ENCODE measurements at regions not wholly inside any gene's neighbourhood (a gene's known extent, or its start where the extent isn't known, plus 50 kb on each side); places are given as distances from the start of the nearest gene placed in this dataset.

DNA sequence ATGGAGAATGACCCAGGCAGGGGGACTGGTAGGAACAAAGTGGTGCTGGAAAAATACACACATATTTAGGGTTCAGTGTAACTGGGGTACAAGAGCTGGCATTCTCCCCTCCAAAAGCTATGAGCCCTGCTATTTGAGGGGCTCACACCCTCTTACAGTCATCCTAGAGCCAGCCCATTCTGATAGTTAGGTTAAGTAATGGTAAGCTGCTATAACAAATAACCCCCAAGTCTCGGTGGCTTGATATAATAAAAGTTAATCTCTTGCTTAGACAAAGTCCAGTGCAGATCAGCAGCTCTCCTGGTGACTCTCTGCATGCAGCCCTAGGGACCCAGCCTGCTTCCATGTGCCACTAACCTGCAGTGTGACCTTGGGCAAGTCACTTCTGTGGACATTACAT lies 234.9 kb upstream of the HES1 start:
- no peaks in the 10 kb centered on the region for H3K36me3 ChIP-seq (ENCODE audit: control insufficient read depth, insufficient read depth, low read length)
- DNase-seq (ENCODE audit: low read depth) = no peak
- TF ChIP-seq, protein P1, sequence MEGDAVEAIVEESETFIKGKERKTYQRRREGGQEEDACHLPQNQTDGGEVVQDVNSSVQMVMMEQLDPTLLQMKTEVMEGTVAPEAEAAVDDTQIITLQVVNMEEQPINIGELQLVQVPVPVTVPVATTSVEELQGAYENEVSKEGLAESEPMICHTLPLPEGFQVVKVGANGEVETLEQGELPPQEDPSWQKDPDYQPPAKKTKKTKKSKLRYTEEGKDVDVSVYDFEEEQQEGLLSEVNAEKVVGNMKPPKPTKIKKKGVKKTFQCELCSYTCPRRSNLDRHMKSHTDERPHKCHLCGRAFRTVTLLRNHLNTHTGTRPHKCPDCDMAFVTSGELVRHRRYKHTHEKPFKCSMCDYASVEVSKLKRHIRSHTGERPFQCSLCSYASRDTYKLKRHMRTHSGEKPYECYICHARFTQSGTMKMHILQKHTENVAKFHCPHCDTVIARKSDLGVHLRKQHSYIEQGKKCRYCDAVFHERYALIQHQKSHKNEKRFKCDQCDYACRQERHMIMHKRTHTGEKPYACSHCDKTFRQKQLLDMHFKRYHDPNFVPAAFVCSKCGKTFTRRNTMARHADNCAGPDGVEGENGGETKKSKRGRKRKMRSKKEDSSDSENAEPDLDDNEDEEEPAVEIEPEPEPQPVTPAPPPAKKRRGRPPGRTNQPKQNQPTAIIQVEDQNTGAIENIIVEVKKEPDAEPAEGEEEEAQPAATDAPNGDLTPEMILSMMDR (IDR thresholded peaks at IDR 0.05; ENCODE audit: insufficient read depth, low read length, severe bottlenecking) = no peak
- no peak overlapping the region for H3K4me3 ChIP-seq (ENCODE audit: low read depth, low read length)
- H3K27me3 ChIP-seq (ENCODE audit: control insufficient read depth, insufficient read depth, low read length) = no peaks in the 10 kb centered on the region
- FAIRE-seq = no peak

- Histone ChIP-seq H3K4me3 (ENCODE audit: low read depth, low read length) (no peak overlapping the region), H3K36me3 (ENCODE audit: control insufficient read depth, insufficient read depth, low read length) (no peaks in the 10 kb centered on the region), H3K27me3 (ENCODE audit: control insufficient read depth, insufficient read depth, low read length) (no peaks in the 10 kb centered on the region)
- no peak for FAIRE-seq
- no peak for DNase-seq (ENCODE audit: low read depth)
- TF ChIP-seq, protein P1 (IDR thresholded peaks at IDR 0.05; ENCODE audit: insufficient read depth, low read length, severe bottlenecking) = no peak
These were observed 233.1 kb upstream of the HES1 start for GRCh38 chr3:193902607-193903511.

DNA sequence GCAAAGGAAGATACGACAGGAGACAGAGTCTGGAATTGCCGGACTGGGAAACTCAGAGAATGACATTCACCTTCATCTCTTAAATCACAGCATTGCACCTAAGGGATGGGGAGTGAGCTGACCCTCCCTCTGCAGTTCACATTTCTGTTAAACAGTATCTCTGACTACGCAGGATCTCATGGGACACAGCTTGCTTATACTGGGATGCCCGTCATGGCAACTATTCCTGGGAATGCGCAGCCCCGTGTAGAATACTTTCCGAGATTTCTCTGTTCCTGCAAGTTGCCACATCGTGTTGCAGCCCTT lies 232.5 kb upstream of the HES1 start:
- no peaks in the 10 kb centered on the region for H3K27me3 ChIP-seq (ENCODE audit: control insufficient read depth, insufficient read depth, low read length)
- H3K36me3 ChIP-seq (ENCODE audit: control insufficient read depth, insufficient read depth, low read length) = no peaks in the 10 kb centered on the region
- no peak overlapping the region for H3K4me3 ChIP-seq (ENCODE audit: low read depth, low read length)
- TF ChIP-seq, protein P1 (IDR thresholded peaks at IDR 0.05; ENCODE audit: insufficient read depth, low read length, severe bottlenecking) = no peak
- DNase-seq (ENCODE audit: low read depth) = no peak
- no peak for FAIRE-seq

DNA sequence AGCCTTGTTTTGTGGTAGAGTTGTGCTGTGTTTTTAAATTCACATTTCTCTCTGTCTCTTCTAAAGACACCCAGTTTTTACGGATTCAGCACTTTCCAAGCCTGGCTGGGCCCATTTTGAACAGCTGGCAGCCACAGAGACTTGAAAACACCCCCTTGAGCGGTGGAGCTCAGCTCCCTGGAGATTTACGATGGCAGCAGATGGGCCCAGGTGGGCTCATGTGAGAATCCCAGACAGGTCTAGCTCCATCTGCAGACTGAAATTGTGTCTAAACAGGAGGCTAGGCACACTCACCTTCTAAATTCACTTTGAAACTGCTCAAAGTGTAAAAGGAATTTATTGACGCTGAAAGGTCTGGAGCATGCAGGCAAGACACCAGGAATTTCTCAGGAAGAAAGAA lies 232.0 kb upstream of the HES1 start:
- Histone ChIP-seq H3K36me3 (ENCODE audit: control insufficient read depth, insufficient read depth, low read length) (no peaks in the 10 kb centered on the region), H3K27me3 (ENCODE audit: control insufficient read depth, insufficient read depth, low read length) (no peaks in the 10 kb centered on the region), H3K4me3 (ENCODE audit: low read depth, low read length) (no peak overlapping the region)
- TF ChIP-seq, protein P1 (IDR thresholded peaks at IDR 0.05; ENCODE audit: insufficient read depth, low read length, severe bottlenecking) = no peak
- FAIRE-seq (no peak), DNase-seq (ENCODE audit: low read depth) (no peak)

DNA sequence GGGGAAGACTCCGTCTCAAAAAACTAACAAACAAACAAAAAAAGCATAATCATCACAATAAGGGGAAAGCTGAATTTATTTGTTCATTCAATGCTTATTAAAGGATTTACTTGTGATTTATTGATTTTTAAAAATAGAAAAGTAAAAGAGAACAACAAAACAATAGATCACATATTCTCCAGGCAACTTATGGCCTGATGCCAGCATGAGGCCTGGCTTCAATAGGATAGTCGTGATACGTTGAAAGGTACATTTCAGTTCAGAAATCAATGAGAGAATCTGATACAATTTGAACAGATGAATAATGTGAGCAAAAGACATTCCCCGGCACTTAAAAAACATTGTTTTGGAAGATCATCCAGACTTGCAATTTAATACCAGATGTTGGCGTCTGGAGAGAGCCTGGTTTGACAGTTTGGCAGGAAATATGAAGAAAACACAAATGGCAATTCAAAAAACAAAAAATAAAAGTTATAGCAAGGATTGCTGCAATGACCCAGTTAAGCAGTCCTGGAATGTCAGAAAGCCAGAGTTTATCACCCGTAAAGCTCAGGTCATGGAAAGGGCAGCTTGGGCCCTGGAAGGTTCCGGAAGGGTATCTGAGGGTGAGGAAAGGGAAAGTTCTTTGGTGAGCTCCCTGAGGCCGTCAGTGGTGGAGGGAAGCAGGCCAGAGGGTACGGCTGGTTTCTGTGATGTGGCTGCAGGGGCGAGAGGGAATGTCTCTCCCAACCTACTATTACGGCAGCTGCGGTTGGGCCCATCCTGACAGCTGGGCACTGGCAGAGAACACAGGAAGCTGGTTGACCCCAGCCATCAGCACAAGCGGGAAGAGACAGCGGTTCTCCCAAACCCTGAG lies 230.2 kb upstream of the HES1 start:
- Histone ChIP-seq H3K4me3 (ENCODE audit: low read depth, low read length) (no peak overlapping the region), H3K36me3 (ENCODE audit: control insufficient read depth, insufficient read depth, low read length) (no peaks in the 10 kb centered on the region), H3K27me3 (ENCODE audit: control insufficient read depth, insufficient read depth, low read length) (no peaks in the 10 kb centered on the region)
- TF ChIP-seq, protein P1 (IDR thresholded peaks at IDR 0.05; ENCODE audit: insufficient read depth, low read length, severe bottlenecking) = no peak
- FAIRE-seq = no peak
- no peak for DNase-seq (ENCODE audit: low read depth)

Measured in bronchial epithelial cell (primary cell).